ENCODE measurements at regions not wholly inside any gene's neighbourhood (a gene's known extent, or its start where the extent isn't known, plus 50 kb on each side); places are given as distances from the start of the nearest gene placed in this dataset.
A peak's percentile ranks its signal among the peaks of the same experiment; 100 is the strongest.

DNA sequence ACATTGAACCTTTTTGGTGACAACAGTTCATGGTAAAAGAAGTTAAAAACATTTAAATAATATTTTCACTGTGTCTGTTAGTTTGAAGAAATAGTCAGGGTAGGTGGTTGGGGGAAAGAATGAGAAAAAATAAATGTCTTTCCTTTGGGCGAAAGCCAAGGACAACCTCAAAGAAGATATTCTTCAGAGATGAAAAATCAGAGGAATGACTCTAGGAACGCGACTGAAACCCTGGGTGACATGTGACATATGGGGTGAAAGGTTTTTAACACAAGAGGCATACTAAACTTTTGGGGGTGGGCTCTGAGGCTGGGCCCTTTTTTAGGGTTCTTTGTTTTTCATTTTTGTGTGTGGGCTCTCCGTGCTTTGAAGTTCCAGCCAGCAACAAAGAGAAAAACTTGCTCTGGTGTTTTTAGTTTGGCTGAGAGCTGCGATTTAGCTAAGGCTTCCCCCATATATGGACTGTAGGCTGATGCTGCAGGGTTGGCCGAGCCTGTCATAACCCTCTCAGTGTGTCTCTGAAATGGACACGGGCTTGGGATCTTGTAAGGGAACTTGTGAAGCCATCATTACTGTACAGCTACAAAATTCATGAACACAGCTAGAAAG lies 610.1 kb upstream of the ARID1B start:
- DNase-seq (peak in 1 of 5 donors; percentile 10), ATAC-seq (peak; percentile 51 to 83 (median 60))
- WGBS, 4 donors = 34 to 51% (median 43%) methylated on average over 7 of the region's 7 CpGs
- H3K9me3 ChIP-seq = no peaks in the 10 kb centered on the region
- H3K27ac ChIP-seq = peak overlapping the region; percentile 43 to 80 (median 70)
- no peak for TF ChIP-seq POLR2A (IDR thresholded peaks at IDR 0.05)
- TF ChIP-seq, protein P1, sequence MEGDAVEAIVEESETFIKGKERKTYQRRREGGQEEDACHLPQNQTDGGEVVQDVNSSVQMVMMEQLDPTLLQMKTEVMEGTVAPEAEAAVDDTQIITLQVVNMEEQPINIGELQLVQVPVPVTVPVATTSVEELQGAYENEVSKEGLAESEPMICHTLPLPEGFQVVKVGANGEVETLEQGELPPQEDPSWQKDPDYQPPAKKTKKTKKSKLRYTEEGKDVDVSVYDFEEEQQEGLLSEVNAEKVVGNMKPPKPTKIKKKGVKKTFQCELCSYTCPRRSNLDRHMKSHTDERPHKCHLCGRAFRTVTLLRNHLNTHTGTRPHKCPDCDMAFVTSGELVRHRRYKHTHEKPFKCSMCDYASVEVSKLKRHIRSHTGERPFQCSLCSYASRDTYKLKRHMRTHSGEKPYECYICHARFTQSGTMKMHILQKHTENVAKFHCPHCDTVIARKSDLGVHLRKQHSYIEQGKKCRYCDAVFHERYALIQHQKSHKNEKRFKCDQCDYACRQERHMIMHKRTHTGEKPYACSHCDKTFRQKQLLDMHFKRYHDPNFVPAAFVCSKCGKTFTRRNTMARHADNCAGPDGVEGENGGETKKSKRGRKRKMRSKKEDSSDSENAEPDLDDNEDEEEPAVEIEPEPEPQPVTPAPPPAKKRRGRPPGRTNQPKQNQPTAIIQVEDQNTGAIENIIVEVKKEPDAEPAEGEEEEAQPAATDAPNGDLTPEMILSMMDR (IDR thresholded peaks at IDR 0.05) = no peak
- H3K4me1 ChIP-seq = peaks cover 0 to 38% (median 12%) of the 10 kb centered on the region in 12 donors
- intact Hi-C loops (cut with DNase I) = no loop called here
- H3K4me3 ChIP-seq = peak overlapping the region in 10 of 12 donors; percentile 14 to 43 (median 36)
- no peaks in the 10 kb centered on the region for H3K27me3 ChIP-seq
- no peaks in the 10 kb centered on the region for H3K36me3 ChIP-seq

DNA sequence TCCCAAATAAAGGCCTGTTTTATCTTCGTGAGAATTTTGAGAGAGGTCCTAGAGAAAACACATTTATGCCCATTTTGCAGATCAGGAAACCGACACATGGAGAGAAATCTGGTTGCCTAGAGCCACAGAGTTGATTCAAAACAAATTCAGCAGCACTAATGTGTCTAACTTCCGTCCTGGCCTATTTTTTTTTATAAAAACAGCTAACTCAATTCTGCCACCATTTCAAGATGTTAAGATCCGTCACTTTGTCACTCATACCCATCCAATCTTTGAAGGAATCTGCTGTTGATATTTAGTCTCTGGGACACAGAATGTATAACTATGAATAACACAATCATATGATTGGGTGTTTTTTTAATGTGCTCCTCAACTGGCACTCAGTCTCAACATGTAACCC lies 611.1 kb upstream of the ARID1B start:
- H3K9me3 ChIP-seq = no peaks in the 10 kb centered on the region
- peaks cover 0 to 38% (median 12%) of the 10 kb centered on the region in 12 donors for H3K4me1 ChIP-seq
- H3K36me3 ChIP-seq = no peaks in the 10 kb centered on the region
- no peak for DNase-seq
- intact Hi-C loops (cut with DNase I) = no loop called here
- no peaks in the 10 kb centered on the region for H3K27me3 ChIP-seq
- no peak for TF ChIP-seq POLR2A (IDR thresholded peaks at IDR 0.05)
- TF ChIP-seq, protein P1 (IDR thresholded peaks at IDR 0.05) = no peak
- H3K4me3 ChIP-seq = no peak overlapping the region
- H3K27ac ChIP-seq = peak overlapping the region in 4 of 12 donors; percentile 13 to 71 (median 46)
- ATAC-seq = no peak
- 77 to 84% (median 82%) methylated on average over 4 of the region's 4 CpGs for WGBS, 4 donors

DNA sequence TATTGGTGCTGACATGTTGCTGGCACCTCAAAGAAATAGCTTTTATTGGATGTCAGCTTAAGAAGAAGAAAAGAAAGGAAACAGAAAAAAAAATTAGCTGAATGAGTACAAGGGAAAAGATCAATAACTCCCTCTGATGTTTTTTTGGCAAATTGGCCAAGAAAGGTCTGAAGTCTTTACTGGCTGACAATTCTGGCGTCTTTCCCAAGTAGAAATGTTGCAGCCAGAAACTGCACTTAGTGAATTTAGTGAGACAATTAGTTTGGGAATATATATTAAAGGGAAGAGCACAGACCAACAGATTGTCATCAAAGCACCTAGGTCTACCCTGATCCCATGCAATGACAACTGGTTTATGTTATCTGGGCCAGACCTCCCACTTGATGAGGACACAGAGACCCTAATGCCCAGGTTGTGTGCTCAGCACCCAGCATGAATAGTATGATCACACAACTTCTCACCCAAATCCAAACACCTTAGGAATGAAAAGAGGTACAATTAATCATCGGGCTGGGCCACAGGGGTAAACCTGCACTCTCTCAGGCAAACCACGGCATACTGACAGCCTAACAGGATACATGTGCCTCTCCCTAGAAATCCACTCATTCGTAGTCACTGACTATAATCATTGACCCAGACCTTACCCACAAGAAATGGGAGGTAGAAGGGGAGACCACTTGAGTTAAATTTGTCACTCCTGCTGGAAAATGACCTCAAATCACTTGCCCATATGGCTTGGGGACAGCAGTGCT lies 612.3 kb upstream of the ARID1B start:
- H3K9me3 ChIP-seq = no peaks in the 10 kb centered on the region
- no peak for TF ChIP-seq POLR2A (IDR thresholded peaks at IDR 0.05)
- TF ChIP-seq, protein P1 (IDR thresholded peaks at IDR 0.05) = no peak
- intact Hi-C loops (cut with DNase I) = no loop called here
- peaks cover 0 to 38% (median 12%) of the 10 kb centered on the region in 12 donors for H3K4me1 ChIP-seq
- DNase-seq (no peak), ATAC-seq (no peak)
- no peaks in the 10 kb centered on the region for H3K36me3 ChIP-seq
- no peak overlapping the region for H3K4me3 ChIP-seq
- H3K27ac ChIP-seq = no peak overlapping the region
- no peaks in the 10 kb centered on the region for H3K27me3 ChIP-seq
- WGBS, 4 donors = 64 to 69% (median 65%) methylated on average over 4 of the region's 4 CpGs

DNA sequence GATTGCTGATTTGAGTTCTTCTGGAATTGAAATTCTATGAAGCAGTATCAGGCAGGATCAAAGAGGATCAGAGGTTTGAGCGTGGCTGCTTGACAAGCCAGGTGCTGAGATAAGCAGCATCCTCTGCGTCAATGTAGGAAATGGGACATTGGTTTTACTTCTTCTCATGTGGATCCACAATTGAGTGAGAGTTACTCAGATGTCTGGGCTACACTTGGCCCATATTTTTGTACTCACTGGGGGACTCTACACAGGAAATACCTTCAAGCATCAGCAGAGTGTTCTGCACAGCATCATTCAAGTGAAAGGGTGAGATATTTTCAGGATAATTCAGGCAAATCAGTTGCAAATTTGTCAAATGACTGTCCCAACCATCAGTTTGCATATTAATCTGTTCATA lies 613.9 kb upstream of the ARID1B start:
- no peak overlapping the region for H3K4me3 ChIP-seq
- no peaks in the 10 kb centered on the region for H3K36me3 ChIP-seq
- H3K27me3 ChIP-seq = no peaks in the 10 kb centered on the region
- no peak overlapping the region for H3K27ac ChIP-seq
- ATAC-seq (peak in 1 of 4 donors; percentile 47), DNase-seq (no peak)
- H3K4me1 ChIP-seq = peaks cover 0 to 37% (median 11%) of the 10 kb centered on the region in 12 donors
- intact Hi-C loops (cut with DNase I) = no loop called here
- WGBS, 4 donors = 57 to 73% (median 65%) methylated on average over 2 of the region's 2 CpGs
- H3K9me3 ChIP-seq = no peaks in the 10 kb centered on the region
- TF ChIP-seq POLR2A (IDR thresholded peaks at IDR 0.05) = no peak
- TF ChIP-seq, protein P1 (IDR thresholded peaks at IDR 0.05) = no peak
